Neuron (in vitro differentiated cells): ENCODE measurements at regions not wholly inside any gene's neighbourhood (a gene's known extent, or its start where the extent isn't known, plus 50 kb on each side); places are given as distances from the start of the nearest gene placed in this dataset.
A peak's percentile ranks its signal among the peaks of the same experiment; 100 is the strongest.

Experiments used
- H2AFZ ChIP-seq: one replicate; pipeline ENCODE4 v1.6.1; 2013; ENCODE audit warnings: low read depth, mild to moderate bottlenecking, inconsistent platforms, low read length, moderate library complexity
- H3K27me3 ChIP-seq: one replicate; pipeline ENCODE4 v1.6.1; 2013; ENCODE audit warnings: low read length; ENCODE audit not compliant: insufficient read depth
- H3K36me3 ChIP-seq: one replicate; pipeline ENCODE4 v1.6.1; 2013; ENCODE audit warnings: low read length; ENCODE audit not compliant: insufficient read depth
- H3K4me1 ChIP-seq: one replicate; pipeline ENCODE4 v1.6.1; 2013; ENCODE audit warnings: low read length; ENCODE audit not compliant: insufficient read depth
- H3K4me3 ChIP-seq: 2 replicates; pipeline ENCODE4 v1.5.1; 2013; ENCODE audit warnings: mild to moderate bottlenecking, low read length, moderate library complexity
- H3K9me3 ChIP-seq: one replicate; pipeline ENCODE4 v1.6.1; 2013; ENCODE audit warnings: low read length

DNA sequence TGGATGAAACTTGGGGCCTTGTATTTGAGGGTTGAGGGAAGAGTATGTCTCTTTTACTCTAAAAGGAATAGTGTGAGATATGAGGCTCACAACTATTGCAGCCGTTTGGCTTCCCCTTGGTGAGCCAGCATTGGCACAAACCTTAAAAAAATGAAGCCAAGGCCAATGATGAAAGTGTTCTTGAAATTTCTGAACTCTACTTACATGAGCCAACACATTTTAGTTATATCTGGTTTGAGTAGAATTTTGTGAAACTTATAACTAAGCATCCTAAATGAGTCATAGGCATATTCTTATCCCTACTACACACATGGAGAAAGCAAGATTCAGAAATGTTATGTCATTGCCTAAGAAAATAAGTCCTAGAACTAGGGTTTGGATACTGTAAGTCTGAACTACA lies 55.3 kb upstream of the ACSS3 start:
- no peaks in the 10 kb centered on the region for H3K9me3 ChIP-seq
- no peak overlapping the region for H2AFZ ChIP-seq
- H3K27me3 ChIP-seq: no peaks in the 10 kb centered on the region
- no peak overlapping the region for H3K4me3 ChIP-seq
- no peaks in the 10 kb centered on the region for H3K36me3 ChIP-seq
- peaks cover 9% of the 10 kb centered on the region for H3K4me1 ChIP-seq

DNA sequence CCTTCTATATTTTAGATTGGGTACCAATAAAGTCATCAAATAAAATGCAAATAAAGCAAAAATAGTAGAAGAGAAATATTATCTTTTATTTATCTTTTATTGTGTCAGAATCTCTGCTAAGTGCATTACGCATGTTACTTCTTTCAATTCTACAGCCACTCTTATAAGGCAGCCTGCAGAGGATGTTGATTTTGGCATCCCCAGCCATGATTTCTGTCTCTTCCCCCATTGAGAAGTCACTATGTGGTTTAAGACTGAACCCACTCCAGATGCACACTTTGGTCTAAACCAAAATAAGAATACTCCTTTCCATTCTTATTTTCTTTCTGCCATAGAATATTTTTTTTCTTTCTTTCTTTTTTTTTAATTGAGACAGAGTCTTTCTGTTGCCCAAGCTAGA lies 56.0 kb upstream of the ACSS3 start:
- no peaks in the 10 kb centered on the region for H3K36me3 ChIP-seq
- H3K9me3 ChIP-seq: no peaks in the 10 kb centered on the region
- peaks cover 9% of the 10 kb centered on the region for H3K4me1 ChIP-seq
- no peaks in the 10 kb centered on the region for H3K27me3 ChIP-seq
- H2AFZ ChIP-seq: no peak overlapping the region
- H3K4me3 ChIP-seq: no peak overlapping the region

DNA sequence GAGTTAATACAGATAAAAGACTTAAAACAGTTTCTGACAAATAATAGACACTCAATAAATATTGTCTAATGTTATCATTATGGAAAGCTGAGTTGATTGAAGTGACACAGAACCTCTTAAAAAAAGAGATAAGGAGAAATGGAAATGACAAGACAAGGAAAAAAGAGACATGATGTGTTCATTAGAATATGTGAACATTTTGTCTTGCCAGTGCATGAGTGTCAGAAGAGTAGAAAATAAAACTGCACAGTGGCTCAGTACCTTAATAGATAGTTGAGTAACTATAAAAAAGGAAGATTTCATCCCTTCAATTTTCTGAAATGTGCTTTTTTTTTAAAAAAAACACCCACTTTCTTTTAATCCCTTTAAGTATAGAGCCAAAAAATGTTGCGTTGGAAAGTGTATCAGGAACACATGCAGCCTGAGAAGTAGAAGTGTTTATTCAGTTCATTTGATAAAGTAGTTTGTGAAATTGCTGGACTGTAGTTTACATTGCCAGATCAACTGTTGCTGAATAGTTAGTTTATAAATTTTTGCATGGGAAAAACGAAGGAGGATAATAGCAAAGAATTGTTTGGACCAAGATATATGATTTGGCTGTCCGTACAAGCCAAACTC lies 56.6 kb upstream of the ACSS3 start:
- no peak overlapping the region for H2AFZ ChIP-seq
- no peak overlapping the region for H3K4me3 ChIP-seq
- H3K27me3 ChIP-seq: no peaks in the 10 kb centered on the region
- no peaks in the 10 kb centered on the region for H3K9me3 ChIP-seq
- peaks cover 9% of the 10 kb centered on the region for H3K4me1 ChIP-seq
- H3K36me3 ChIP-seq: no peaks in the 10 kb centered on the region

DNA sequence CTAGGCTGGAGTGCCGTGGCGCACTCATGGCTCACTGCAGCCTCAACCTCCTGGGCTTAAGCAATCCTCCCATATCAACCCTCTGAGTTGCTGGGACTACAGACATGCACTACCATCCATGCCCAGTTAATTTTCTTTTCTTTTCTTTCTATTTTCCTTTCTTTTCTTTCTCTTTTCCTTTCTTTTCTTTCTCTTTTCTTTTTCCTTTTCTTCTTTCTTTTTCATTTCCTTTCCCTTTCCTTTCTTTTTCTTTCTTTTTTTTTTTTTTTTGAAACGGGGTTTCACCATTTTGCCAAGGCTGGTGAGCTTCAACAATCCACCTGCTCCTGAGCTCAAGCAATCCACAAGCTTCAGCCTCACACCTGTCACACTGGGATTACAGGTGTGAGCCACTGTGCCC lies 60.1 kb upstream of the ACSS3 start:
- Histone ChIP-seq H3K36me3 (no peaks in the 10 kb centered on the region), H3K9me3 (no peaks in the 10 kb centered on the region), H3K4me1 (no peaks in the 10 kb centered on the region), H2AFZ (no peak overlapping the region), H3K4me3 (no peak overlapping the region), H3K27me3 (no peaks in the 10 kb centered on the region)

DNA sequence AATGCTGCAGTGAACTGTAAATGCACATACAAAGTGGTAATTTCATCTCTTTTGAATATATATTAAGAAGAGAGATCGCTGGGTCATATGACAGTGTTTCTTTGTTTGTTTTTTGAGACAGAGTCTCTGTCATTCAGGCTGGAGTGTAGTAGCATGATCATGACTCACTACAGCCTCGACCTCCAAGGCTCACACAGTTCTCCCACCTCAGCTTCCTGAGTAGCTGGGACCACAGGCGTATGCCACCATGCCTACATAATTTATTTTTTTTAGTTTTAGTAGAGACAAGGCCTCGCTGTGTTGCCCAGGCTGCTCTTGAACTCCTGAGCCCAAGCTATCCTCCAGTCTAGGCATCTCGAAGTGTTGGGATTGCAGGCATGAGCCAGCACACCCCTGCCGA lies 62.4 kb upstream of the ACSS3 start:
- Histone ChIP-seq H3K36me3 (no peaks in the 10 kb centered on the region), H3K4me3 (no peak overlapping the region), H2AFZ (no peak overlapping the region), H3K27me3 (no peaks in the 10 kb centered on the region), H3K4me1 (no peaks in the 10 kb centered on the region), H3K9me3 (no peaks in the 10 kb centered on the region)

DNA sequence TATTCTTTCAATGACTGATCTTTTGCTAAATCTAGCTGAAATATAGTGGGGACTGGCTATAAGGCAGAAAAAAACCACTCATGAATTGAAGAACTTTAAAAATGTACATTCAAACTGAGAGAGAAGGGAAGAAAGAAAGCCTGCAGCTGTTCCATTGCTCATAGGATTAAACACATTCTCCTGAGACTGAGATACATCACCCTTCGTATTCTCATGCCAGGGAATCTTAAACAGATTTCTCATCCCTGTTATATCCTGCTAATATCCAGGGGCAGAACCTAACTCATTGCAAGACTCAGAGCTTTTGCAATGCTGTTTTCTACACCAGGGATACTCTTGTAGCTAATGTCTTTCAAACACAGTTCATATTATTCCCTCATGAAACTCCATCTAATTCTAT lies 67.2 kb upstream of the ACSS3 start:
- Histone ChIP-seq H3K4me1 (no peaks in the 10 kb centered on the region), H2AFZ (no peak overlapping the region), H3K27me3 (no peaks in the 10 kb centered on the region), H3K4me3 (no peak overlapping the region), H3K9me3 (no peaks in the 10 kb centered on the region), H3K36me3 (no peaks in the 10 kb centered on the region)

DNA sequence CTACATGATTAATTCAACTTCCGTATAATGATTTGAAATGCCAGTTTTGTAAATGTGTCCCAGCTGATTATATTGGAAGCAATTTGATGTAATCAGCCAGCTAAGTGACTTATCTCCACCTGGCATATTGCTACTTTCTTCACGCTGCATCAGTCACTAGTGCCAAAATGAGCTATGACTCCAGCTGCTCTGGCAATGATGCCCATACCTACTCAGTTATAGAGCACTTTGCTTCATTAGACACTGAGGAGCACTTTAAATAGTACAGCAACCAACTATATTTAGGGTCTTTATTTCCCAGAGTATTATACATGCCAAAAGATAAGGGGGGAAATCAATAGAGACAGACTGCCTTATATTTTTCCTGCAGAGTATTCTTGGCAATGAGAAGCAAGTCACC lies 67.9 kb upstream of the LIN7A start:
- no peaks in the 10 kb centered on the region for H3K9me3 ChIP-seq
- H3K4me1 ChIP-seq: no peaks in the 10 kb centered on the region
- no peaks in the 10 kb centered on the region for H3K27me3 ChIP-seq
- no peak overlapping the region for H3K4me3 ChIP-seq
- H2AFZ ChIP-seq: no peak overlapping the region
- no peaks in the 10 kb centered on the region for H3K36me3 ChIP-seq

DNA sequence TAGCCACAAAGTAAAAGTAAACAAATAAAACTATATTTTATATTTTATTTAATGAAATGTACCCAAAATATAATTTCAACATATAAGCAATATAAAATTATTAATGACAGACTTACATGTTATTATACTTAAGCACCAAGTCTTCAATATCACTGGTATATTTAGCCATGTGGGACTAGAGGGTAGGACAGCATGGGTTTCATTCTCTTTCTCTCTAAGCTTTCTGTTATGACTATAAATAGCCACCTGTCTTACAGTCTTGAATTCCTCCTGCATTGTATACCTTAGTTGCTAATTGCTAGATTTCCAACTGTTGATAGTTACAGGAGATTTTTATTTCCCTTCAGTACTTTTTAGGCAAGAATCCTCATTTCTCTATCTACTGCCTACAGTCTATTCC lies 63.1 kb upstream of the LIN7A start:
- Histone ChIP-seq H3K36me3 (no peaks in the 10 kb centered on the region), H2AFZ (no peak overlapping the region), H3K4me3 (no peak overlapping the region), H3K9me3 (no peaks in the 10 kb centered on the region), H3K27me3 (no peaks in the 10 kb centered on the region), H3K4me1 (no peaks in the 10 kb centered on the region)

DNA sequence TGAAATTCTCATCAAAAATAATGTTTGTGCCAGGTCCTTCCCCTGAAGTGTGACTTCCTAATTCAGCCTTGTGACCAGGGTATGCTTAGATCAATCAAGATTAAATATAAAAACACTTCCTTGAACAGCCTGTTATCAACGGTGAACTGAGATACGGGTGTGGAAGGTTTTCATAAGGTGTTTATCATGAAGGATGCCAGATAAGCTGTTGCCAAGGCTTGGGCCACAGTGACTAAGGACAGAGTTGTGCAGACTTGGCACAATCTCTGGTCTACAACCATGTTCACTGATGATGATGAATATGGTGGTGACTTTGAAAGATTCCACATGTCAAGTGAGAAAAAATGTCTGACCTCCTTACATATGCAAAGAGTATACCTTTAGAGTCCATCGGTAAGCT lies 51.3 kb upstream of the LIN7A start:
- H3K36me3 ChIP-seq: no peaks in the 10 kb centered on the region
- no peak overlapping the region for H3K4me3 ChIP-seq
- H2AFZ ChIP-seq: peak overlapping the region; percentile 67
- H3K9me3 ChIP-seq: no peaks in the 10 kb centered on the region
- H3K27me3 ChIP-seq: no peaks in the 10 kb centered on the region
- H3K4me1 ChIP-seq: no peaks in the 10 kb centered on the region
